Hepatocyte (in vitro differentiated cells): ENCODE measurements at regions not wholly inside any gene's neighbourhood (a gene's known extent, or its start where the extent isn't known, plus 50 kb on each side); places are given as distances from the start of the nearest gene placed in this dataset.

Source experiments
- CTCF ChIP-seq: fragments of 200-600 bp; sonication (generic); IDR thresholded peaks from 2 replicates; pipeline ENCODE4 v1.5.1; 2016; ENCODE audit warnings: antibody characterized with exemption, mild to moderate bottlenecking; ENCODE audit not compliant: poor library complexity
- EZH2 ChIP-seq: fragments of 200-600 bp; sonication (generic); IDR thresholded peaks from 2 replicates; pipeline ENCODE4 v1.6.1; 2016; ENCODE audit warnings: antibody characterized with exemption, mild to moderate bottlenecking, borderline replicate concordance
- EZH2phosphoT487 ChIP-seq: fragments of 200-600 bp; sonication (generic); IDR thresholded peaks from one replicate; pipeline ENCODE4 v1.6.1; 2018; ENCODE audit warnings: antibody characterized with exemption, mild to moderate bottlenecking, low read depth, moderate library complexity; ENCODE audit not compliant: unreplicated experiment, severe bottlenecking

- TF ChIP-seq CTCF: no peak
- TF ChIP-seq EZH2phosphoT487: no peak
- no peak for TF ChIP-seq EZH2
Observed at GRCh38 chr21:25024639-25025038, 582.6 kb downstream of the MRPL39 start.
